GM18951 (cell line): ENCODE measurements at regions not wholly inside any gene's neighbourhood (a gene's known extent, or its start where the extent isn't known, plus 50 kb on each side); places are given as distances from the start of the nearest gene placed in this dataset.
"Not testable (repeated sequence)": the region's sequence is repeated elsewhere in the genome, so short reads cannot be mapped to it uniquely, and the experiment has no call there.

ENCODE experiments used
- in situ Hi-C: fragments of 300-500 bp; cut with MboI; formaldehyde crosslinking; loops from one replicate; pipeline ENCODE4 v1.12.0; 2022; ENCODE audit warnings: low sequenced_read_pairs, mixed read lengths, inconsistent platforms; ENCODE audit not compliant: unreplicated experiment

DNA sequence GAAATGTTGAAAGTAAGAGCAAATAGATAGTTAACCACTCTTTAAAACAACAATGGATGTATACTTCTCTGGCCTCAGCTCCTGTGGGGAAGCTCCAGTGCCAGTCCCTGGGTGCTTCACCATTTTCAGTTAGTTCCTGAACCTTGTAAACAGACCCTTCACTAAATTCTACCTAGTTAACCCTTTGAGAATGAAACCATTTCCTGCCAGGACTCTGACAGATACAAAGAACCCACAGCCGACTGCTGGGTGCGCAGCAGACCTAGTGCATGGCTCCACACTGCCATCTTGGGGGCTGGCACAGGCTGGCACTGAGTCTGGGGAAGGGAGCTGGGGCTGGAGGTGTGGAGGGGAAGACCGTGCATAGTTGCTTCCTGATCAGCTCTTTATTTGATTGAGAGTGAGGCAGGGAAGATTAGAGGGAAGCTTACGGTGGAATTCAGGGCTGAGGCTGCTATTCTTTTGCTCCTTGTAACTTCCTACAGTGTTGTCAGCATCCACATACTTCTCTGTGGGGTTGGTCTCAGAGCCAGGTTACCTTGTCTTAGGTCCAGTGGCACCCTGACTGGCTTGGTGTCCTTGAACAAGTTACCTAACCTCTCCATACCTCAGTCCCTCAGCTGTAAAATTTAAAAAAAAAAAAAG lies 62.3 kb upstream of the TP53BP2 start:
- in situ Hi-C loops = not testable (repeated sequence)

DNA sequence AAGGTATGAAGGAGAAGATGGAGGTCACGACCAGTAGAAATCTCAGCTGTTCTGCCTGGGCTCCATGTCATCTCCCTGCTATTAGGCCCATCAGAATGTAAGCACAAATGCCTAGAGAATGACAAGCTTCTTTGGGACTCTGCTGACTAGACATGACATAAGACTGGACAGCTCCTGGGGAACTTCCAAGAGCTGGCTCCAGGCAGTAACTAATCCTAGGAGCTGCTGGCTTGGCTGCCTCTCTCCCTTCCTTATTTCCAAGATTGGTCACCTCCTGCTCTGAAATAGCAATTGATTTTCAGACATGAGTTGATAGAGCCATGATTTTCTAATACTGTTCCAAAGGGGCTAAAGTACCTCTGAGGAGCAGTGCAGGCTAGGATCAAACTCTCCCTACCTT lies 57.5 kb upstream of the TP53BP2 start:
- in situ Hi-C loops = not testable (repeated sequence)

DNA sequence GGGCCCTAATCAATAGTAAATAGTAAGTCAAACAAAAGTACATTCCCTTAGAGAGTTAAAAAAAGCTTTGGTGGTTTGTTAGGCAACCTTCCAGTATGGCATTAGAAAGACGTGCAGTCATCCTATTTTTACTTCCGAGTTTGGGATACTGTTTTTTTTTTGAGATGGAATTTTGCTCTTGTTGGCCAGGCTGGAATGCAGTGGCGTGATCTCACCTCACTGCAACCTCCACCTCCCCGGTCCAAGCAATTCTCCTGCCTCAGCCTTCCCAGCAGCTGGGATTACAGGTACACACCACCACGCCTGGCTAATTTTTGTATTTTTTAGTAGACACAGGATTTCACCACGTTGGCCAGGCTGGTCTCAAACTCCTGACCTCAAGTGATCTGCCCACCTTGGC lies 54.0 kb upstream of the TP53BP2 start:
- in situ Hi-C loops = not testable (repeated sequence)

DNA sequence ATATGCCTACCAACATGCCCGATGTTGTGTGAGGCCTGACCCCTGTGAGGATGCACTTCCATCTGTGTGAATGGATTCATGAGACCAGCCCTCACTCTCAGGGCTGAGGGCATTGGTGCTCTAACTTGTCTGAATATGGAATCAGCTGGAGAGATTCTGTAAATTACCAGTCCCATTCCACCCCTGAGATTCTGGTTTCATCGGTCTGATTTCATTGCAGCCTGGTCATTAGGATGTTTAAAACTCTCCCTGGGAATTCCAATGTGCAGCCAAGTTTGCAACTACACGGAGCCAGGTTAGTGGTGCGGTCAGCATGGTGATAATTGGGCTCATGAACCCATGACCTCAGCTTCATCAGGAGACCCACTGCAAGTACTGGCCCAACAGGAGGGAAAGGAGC lies 51.4 kb upstream of the TP53BP2 start:
- in situ Hi-C loops = not testable (repeated sequence)

- in situ Hi-C loops = not testable (repeated sequence)
Observed at GRCh38 chr1:223895950-223896349, 50.2 kb upstream of the TP53BP2 start.
